HG03175 (cell line): ENCODE measurements at regions not wholly inside any gene's neighbourhood (a gene's known extent, or its start where the extent isn't known, plus 50 kb on each side); places are given as distances from the start of the nearest gene placed in this dataset.

Experiments
- ATAC-seq: cut with Tn5 transposase; IDR thresholded peaks from one replicate; pipeline ENCODE4 v1.9.1; 2021; ENCODE audit warnings: mild to moderate bottlenecking, moderate library complexity; ENCODE audit not compliant: unreplicated experiment

DNA sequence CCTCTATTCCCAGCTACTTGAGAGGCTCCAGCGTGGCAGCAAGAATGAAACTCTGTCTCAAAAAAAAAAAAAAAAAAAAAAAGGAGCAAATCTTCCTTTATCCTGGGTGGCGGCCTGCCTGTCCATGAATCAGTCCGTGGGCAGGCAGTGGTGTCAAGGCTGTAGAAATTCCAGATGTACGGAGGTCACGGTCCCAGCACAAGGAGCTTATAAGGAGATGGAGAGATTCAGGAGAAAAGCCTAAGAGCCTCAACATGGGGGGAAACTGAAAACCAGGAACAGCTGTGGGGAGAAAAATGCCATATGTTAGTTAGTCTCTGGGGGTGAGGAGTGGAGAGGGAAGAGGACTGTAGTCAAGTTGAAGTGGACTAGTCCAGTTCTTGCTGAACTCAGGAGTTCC lies 130.5 kb upstream of the CRY1 start:
- ATAC-seq: no peak

DNA sequence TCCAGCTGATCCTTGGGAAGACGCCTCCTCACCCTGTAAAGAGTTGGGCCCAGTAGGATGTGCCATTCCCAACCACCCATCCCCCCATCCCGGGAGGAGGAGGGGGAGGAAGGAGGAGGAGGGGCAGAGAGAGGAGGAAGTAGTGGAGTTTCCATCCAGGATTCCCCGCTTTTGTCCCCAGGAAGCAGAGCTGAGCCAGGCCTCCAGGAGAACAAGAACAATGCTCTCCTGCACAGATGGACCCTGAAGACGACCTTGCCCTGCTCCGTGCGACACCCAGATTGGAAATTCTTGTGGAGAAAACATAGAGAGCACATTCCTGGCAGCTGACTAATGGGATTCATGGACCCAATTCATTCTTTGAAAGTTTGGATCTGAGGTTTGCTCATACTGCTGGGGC lies 132.3 kb upstream of the CRY1 start:
- ATAC-seq: no peak

DNA sequence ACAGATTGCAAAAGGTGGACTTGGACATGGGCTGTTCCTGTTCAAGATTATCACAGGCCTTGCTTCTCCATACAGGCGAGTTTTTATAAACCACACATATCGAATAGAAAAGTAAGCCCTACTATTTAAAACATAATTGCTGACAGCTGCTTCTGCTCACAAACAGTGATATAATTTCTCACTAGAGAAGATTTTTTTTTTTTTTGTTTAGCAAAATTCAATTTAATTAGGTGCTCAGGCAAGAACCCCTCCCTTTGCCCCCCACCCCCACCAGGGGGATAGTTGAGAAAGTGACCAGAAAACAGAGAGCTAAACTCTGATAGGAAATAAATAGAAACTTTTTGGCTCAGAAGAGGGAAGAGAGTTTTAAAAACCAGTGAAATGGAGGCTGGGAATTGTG lies 132.8 kb upstream of the CRY1 start:
- no peak for ATAC-seq

- no peak for ATAC-seq
Measured at GRCh38 chr12:107228076-107228475, 134.7 kb upstream of the CRY1 start.

GRCh38 chr12:107229827-107230226 lies 136.5 kb upstream of the CRY1 start:
- ATAC-seq: no peak

GRCh38 chr12:107231303-107231702 lies 138.0 kb upstream of the CRY1 start:
- ATAC-seq: no peak

- ATAC-seq: no peak
Measured at GRCh38 chr12:107233551-107233950, 140.2 kb upstream of the CRY1 start.

- ATAC-seq: no peak
Measured at GRCh38 chr12:107235600-107235999, 142.3 kb upstream of the CRY1 start.

- no peak for ATAC-seq
Measured at GRCh38 chr12:107236824-107237511, 143.6 kb upstream of the CRY1 start.

GRCh38 chr12:107238296-107238695 lies 144.9 kb upstream of the CRY1 start:
- ATAC-seq: no peak

DNA sequence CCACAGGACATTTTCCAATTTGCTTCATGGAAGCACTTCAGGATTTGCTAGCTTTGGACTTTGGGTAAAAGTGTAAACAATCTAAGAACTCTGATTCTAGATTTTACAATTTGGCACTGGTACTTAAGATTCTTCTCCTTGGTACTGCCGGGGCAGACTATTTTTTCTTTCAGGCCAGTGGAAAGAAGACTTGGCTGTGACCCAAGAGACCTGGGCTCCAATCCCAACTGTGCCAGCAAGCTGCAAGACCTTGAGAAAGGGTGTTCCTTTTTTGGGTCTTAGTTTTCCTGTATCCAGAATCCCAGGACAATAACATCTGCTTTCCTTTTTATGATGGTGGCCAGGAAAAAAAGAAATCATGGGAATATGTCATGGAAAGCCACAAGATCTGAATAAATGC lies 148.1 kb upstream of the CRY1 start:
- ATAC-seq: no peak

- no peak for ATAC-seq
Measured at GRCh38 chr12:107242189-107242588, 148.8 kb upstream of the CRY1 start.

DNA sequence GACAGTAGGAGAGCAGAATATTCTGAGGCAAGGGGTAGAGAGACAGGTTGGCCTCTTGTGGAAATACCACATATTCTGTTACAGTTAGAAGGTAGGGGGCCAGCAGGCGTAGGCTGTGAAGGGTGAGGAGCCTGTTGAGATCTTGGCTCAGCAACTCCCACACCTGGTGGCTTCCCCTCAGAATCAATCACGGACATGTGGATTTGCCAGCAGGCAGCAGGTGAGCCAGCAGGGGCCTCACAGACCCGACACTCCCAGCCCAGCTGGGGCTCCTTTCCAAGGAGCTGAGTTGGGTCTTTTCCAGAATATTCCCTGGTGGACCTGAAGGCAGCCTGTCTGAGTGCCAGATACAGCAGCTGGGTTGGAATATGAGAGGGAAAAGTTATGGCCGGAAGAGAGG lies 150.0 kb upstream of the CRY1 start:
- no peak for ATAC-seq

GRCh38 chr12:107244584-107244983 lies 151.2 kb upstream of the CRY1 start:
- ATAC-seq: no peak

GRCh38 chr12:107247650-107248049 lies 154.3 kb upstream of the CRY1 start:
- no peak for ATAC-seq

DNA sequence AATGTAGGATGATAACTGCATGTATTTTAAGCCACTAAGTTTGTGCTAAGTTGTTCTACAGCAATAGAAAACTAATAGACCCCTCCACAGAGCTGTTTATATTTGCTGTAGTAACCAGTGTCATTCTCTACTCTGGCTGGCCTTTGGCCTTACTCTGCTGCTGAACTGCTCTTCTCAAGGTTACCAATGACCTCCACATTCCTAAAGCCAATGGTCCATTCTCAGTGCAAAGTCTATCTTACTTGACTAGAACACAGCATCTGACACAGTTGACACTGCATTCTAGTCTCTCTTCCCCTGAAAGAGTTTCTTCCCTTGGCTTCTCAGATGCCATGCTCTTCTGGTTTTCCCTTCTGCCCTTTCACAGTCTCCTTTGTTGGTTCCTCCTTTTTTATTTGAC lies 154.8 kb upstream of the CRY1 start:
- no peak for ATAC-seq

DNA sequence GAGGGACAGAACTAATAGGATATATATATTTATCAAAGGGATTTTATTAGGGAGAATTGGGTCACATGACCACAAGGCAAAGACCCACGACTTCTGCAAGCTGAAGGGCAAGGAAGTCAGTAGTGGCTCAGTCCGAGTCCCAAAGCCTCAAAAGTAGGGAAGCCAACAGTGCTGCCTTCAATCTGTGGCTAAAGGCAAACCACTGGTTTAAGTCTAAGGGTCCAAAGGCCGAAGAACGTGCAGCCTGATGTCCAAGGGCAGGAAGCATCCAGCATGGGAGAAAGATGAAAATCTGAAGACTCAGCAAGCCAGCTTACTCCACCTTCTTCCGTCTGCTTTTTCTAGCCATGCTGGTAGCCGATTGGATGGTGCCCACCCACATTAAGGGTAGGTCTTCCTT lies 157.9 kb upstream of the CRY1 start:
- no peak for ATAC-seq

GRCh38 chr12:107253361-107253760 lies 160.0 kb upstream of the CRY1 start:
- no peak for ATAC-seq

GRCh38 chr12:107254258-107254856 lies 161.0 kb upstream of the CRY1 start:
- no peak for ATAC-seq

DNA sequence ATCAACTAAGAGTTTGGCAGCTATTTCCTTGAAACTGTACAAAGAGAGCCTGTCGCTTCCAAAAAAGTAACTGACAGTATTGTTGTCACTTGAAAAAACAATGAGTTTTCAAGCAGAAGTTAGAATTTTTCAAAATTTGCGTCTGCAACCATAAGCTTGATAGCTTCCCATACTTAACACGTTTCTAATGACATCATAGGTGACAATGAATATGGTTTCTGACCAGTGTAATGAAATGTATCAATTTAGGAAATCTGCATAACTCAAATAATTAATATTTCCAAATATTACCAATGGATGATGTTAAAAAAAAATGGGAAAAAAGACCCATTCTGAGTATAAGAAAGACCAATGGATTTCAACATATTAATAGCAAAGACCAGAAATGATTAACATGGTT lies 165.4 kb upstream of the CRY1 start:
- ATAC-seq: no peak

DNA sequence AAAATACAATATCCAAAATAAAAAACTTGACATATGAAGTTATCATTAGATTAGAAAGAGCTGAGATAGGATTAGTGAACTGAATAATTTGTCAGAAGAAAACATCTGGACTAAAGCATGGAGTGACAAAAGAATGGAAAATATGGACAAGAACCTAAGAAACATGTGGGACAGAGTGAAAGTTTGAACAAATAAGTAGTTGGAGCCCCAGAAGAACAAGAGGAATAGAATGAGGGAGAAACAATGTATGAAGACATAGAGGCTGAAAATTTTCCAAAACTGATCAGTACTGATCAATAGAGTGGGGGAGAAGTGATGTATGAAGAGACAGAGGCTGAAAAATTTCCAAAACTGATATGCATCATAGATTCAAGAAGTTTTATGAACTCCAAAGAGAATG lies 170.6 kb upstream of the CRY1 start:
- no peak for ATAC-seq

- ATAC-seq: no peak
Measured at GRCh38 chr12:107264667-107265066, 171.3 kb upstream of the CRY1 start.

- no peak for ATAC-seq
Measured at GRCh38 chr12:107267604-107268003, 174.3 kb upstream of the CRY1 start.
